GM04503 (cell line): ENCODE measurements at regions not wholly inside any gene's neighbourhood (a gene's known extent, or its start where the extent isn't known, plus 50 kb on each side); places are given as distances from the start of the nearest gene placed in this dataset.
"Not testable (repeated sequence)": the region's sequence is repeated elsewhere in the genome, so short reads cannot be mapped to it uniquely, and the experiment has no call there.

Source experiments
- DNase-seq: peaks from one replicate; pipeline ENCODE4 v3.0.0-alpha.2; 2012; ENCODE audit warnings: low read depth

DNA sequence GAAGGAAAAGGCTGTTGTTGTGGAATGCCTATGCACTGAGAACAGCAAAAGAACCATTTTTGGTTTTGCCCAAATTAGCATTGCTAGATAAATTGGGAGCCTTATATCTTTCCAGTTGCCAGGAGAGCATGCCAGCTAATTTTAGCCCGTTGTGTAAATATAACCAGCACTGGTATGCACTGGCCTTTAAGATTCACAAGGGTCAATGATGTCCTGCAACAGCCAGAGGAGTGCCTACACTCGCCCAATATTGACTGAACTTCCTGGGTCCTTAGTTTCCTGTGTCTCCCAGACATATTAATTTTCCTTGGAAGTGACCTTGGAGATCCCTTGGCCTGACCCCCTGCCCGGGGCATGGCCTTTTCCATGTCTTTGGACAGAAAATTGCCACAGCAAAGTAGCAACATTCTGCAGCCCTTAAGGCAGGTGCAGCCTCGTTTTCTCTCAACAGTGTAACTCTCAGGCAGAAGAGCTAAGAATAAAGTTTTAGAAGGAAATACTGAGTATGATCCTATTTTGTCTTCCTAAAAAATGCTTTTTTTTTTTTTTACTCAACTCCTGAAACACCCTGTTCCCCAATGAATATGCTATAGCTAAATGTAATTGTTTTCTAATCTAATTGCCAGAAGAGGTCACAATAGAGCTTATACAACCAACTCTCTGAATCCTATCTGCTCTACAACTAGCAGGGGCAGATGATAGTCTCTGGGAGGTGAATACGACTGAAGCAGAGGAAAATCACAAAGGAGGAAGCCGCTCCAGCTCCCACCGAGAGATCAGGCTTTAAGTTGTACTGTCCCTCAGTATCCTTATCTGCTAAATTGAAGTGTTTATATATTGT is 131.9 kb upstream of the PCGF5 start:
- DNase-seq: no peak

DNA sequence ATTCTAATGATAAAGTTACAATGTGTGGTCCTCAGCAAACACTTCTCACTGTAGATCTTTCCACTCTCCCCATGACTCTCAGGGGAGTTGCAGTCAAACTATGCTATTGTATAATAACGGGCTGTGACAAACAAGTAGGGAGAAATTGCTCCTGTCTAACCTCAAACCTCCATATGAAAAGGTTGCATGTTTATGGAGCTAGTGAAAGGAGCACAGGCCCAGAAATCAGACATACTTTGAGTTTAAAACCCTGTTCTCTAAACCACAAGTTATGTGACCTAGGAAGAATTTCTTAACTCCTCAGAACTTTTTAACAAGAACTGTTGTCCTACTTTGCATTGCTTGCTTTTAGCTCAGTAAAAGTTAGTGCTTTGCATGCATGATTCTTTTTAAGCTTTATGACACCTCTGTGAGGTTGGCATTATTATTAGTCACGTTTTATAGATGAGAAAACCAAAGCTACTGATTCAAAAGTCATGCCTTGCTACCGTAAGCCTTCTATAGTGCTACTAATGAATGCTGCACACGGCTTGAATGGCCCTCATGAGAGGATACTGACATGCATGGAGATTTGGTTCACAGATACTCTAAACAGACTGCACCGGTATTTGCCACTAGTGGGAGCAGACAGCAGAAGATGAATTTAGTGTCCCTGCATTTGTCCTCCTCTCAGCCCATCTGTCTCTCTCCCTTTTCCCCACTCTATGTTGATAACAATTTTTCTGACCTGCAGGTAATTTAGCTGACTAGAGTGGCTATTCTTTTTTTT is 129.5 kb upstream of the PCGF5 start:
- peak; percentile 8 for DNase-seq

- no peak for DNase-seq
These were observed 128.7 kb upstream of the PCGF5 start for GRCh38 chr10:91091780-91092179.

- no peak for DNase-seq
These were observed 124.2 kb upstream of the PCGF5 start for GRCh38 chr10:91096274-91096673.

DNA sequence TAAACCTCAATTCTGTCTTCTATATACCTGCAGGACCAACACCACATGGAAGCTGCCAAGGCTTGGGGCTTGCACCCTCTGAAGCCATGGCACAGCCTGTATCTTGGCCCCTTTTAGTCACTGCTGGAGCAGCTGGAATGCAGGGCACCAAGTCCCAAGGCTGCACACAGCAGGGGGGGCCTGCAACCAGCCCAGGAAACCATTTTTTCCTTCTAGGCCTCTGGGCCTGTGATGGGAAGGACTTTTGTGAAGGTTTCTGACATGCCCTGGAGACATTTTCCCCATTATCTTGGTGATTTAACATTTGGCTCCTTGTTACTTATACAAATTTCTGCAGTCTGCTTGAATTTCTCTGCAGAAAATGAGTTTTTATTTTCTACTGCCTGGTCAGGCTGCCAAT is 123.2 kb upstream of the PCGF5 start:
- DNase-seq: no peak

GRCh38 chr10:91098021-91098420 is 122.4 kb upstream of the PCGF5 start:
- DNase-seq: not testable (repeated sequence)

GRCh38 chr10:91103384-91104192 is 116.9 kb upstream of the PCGF5 start:
- no peak for DNase-seq

GRCh38 chr10:91104193-91105041 is 116.0 kb upstream of the PCGF5 start:
- no peak for DNase-seq

GRCh38 chr10:91105269-91105668 is 115.2 kb upstream of the PCGF5 start:
- no peak for DNase-seq

GRCh38 chr10:91108820-91109219 is 111.6 kb upstream of the PCGF5 start:
- no peak for DNase-seq

- DNase-seq: no peak
These were observed 109.4 kb upstream of the PCGF5 start for GRCh38 chr10:91111060-91111459.

- DNase-seq: no peak
These were observed 104.7 kb upstream of the PCGF5 start for GRCh38 chr10:91115618-91116390.

DNA sequence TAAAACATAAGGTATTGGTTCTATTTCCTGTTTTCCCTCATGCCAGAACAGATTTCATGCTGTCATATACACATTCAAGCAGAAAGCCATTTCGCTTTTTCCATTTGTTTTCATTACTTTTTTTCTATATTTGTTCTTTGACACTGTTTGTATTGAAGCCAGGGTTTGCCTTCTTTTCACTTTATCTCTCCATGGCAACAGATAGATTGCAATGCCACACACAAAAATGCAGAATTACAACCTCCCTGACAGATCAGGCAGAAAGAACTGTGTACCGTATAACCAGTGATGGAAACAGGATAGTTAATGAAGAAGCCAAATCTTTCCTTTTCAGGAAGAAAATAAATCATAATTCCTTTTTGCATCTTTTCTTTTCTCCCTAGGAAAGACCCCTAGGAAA is 103.0 kb upstream of the PCGF5 start:
- no peak for DNase-seq

- no peak for DNase-seq
These were observed 100.1 kb upstream of the PCGF5 start for GRCh38 chr10:91120348-91120747.

DNA sequence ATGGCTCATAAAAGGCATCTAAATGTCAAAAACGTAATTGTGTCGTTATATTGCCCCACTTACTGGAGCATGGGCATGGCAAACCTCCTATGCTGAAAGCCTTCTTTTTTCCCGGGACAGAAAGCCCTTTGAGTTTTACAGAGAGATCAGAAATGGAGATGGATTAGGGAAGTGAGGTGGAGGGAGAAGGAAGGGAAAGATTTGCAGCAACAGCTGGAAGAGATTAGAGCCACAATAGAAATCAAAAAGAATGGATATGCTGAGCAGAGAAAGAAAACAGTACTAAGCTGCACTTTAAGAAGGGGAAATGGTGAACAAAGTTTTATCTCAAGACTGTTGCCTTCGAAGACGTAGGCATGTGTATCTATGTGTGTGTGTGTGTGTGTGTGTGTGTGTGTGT is 97.2 kb upstream of the PCGF5 start:
- DNase-seq: no peak

DNA sequence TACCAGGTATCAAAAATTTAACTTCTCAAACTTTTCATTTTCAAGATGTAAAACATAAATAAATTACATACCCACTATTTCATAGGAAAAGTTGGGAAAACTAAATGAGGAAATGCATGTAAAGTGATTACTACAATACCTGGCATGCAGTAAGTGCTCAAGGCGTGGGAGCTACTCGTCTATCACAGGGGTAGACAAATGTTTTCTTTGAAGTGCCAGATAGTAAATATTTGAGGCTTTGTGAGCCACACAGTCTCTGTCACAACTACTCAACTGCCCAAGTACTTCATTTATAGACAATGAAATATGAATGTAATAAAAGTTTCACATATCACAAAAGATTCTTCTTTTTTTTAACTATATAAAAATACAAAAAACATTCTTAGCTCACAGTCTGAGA is 96.4 kb upstream of the PCGF5 start:
- no peak for DNase-seq

- no peak for DNase-seq
These were observed 94.0 kb upstream of the PCGF5 start for GRCh38 chr10:91126471-91126870.

DNA sequence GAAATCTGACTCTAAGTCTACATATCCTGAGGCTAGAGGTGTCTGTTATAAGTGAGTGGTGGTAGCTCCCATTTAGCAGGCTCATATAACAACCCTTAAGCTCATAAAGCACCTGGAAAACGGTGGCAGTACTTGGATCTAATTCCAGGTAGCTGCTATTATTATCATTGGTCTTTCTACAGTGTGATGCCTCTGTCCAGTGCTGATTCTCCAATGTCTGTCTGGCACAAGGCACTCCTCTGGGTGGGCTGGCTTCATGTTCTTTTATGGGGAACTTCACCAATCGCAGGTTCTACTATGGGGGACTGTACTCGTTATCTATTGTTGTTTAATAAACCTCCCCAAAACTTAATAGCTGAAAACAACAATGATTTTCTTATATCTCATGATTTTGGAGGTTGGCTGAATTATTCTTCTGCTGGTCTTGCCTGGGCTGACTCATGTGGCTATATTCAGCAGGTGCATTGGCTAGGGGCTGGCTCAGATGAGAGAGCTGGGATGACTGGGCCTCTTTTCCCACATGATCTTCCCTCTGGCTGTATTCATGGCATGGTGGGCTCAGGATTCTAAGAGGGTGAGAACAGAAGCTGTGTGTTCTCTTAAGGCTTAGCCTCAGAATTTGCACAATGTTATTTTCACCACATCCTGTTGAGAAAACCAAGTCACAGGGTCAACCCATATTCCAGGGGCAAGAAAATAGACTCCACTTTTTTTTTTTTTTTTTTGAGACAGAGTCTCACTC is 93.0 kb upstream of the PCGF5 start:
- no peak for DNase-seq

DNA sequence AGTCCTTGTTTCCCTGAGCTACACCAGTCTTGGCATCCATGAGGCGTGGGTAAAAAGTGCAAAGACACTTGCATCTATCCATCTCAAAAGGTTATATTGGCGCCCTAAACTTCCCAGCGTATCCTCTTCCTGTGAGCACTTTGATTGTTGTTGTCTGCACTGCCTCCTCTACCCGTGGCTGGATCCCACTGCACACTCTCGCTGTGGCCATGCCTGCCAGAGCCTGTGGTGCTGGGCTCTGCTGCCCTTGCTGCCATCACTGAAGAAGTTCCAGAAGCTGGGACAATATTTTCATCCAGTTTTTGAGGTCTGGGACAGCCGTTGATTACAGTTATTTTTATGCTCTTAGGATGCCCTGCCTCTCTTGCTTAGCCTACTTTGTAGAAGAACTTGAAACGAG is 85.3 kb upstream of the PCGF5 start:
- DNase-seq: no peak

- no peak for DNase-seq
These were observed 83.3 kb upstream of the PCGF5 start for GRCh38 chr10:91137011-91137643.
